ENCODE measurements at regions not wholly inside any gene's neighbourhood (a gene's known extent, or its start where the extent isn't known, plus 50 kb on each side); places are given as distances from the start of the nearest gene placed in this dataset.

- no TSS peak for BruUV-seq (replicated peaks)
Measured at GRCh38 chr4:184921456-184921855, 95.7 kb upstream of the ACSL1 start.

More at GRCh38 chr4:184921456-184921855, 95.7 kb upstream of the ACSL1 start:
- no peak for TF ChIP-seq E2F5 (CRISPR knock-in tag; IDR thresholded peaks at IDR 0.05)
- no peak for TF ChIP-seq CHCHD3 (CRISPR knock-in tag; IDR thresholded peaks at IDR 0.05)
- TF ChIP-seq FOSL1 (tag; conservative IDR thresholded peaks at IDR 0.05): no peak
- no peak for TF ChIP-seq POLR2AphosphoS5 (IDR thresholded peaks at IDR 0.05; ENCODE audit: control insufficient read depth, insufficient read depth, low read depth, low read length)
- no peak for TF ChIP-seq VEZF1 (CRISPR knock-in tag; IDR thresholded peaks at IDR 0.05)
- TF ChIP-seq MCM3 (IDR thresholded peaks at IDR 0.05): no peak
- ChIA-PET POLR2A (interaction anchor here (0.6 to 1.2 kb wide), 2 partner anchors 36 to 58 kb away, joined by 3 read pairs; no protein-coding TSS in a partner anchor), CTCF (ENCODE audit: low intra/inter-chr PET ratio) (no interaction called here)
- H3K9me1 ChIP-seq (ENCODE audit: control insufficient read depth, insufficient read depth, low read length): no peaks in the 10 kb centered on the region
- 4% methylated on average over 4 of the region's 4 CpGs for WGBS (ENCODE audit: insufficient coverage, low coverage, missing lambda C conversion rate)
- H3K27ac ChIP-seq (ENCODE audit: extremely low read depth, low read depth, low read length): no peak overlapping the region
- H3K4me1 ChIP-seq (replicated peaks in 1 of 2; ENCODE audit: control insufficient read depth in 2 of 2, insufficient read depth in 2 of 2, low read length in 2 of 2): no peaks in the 10 kb centered on the region
- no peak overlapping the region for H3K9ac ChIP-seq (ENCODE audit: insufficient read depth in 1 of 2, low read depth in 2 of 2, low read length in 2 of 2)
- in situ Hi-C loops (cut with MboI): no loop called here
- H3K27me3 ChIP-seq (ENCODE audit: control insufficient read depth in 2 of 2, insufficient read depth in 2 of 2, low read length in 2 of 2): peaks cover 0 to 11% of the 10 kb centered on the region in 2 experiments; a peak in 2 of 5 replicates
- no peak for DNase-seq (ENCODE audit: extremely low read depth in 1 of 4, low spot score in 3 of 4)
- H3K79me2 ChIP-seq (ENCODE audit: control insufficient read depth, insufficient read depth, low read length): no peaks in the 10 kb centered on the region
- H4K20me1 ChIP-seq (replicated peaks; ENCODE audit: control insufficient read depth, insufficient read depth, low read length): no peaks in the 10 kb centered on the region
- no peak overlapping the region for H3K4me2 ChIP-seq (ENCODE audit: insufficient read depth, low read length)
- no peak overlapping the region for H3K4me3 ChIP-seq
- intact Hi-C loops (cut with micrococcal nuclease): no loop called here
- H3K9me3 ChIP-seq (replicated peaks; ENCODE audit: control insufficient read depth, insufficient read depth, low read depth, low read length): no peaks in the 10 kb centered on the region
- no peak overlapping the region for H2AFZ ChIP-seq (ENCODE audit: low read depth, low read length)
- no peak for FAIRE-seq
- no peak for ATAC-seq
- H3K36me3 ChIP-seq (ENCODE audit: control insufficient read depth, insufficient read depth, low read length): no peaks in the 10 kb centered on the region

Measured in K562 (cell line).